Body of pancreas (tissue), 4 donors: ENCODE measurements at regions not wholly inside any gene's neighbourhood (a gene's known extent, or its start where the extent isn't known, plus 50 kb on each side); places are given as distances from the start of the nearest gene placed in this dataset.

Experiments used
- CTCF ChIP-seq, 7 experiments: fragments of 450-650 bp in 4 of 7; fragments of 200-600 bp in 3 of 7; sonication (generic) in 3 of 7; IDR thresholded peaks; one replicate each; pipeline ENCODE4 v1.5.1; 2016 to 2019; ENCODE audit warnings: antibody characterized with exemption in 7 of 7
- POLR2A ChIP-seq, 3 donors: fragments of 450-650 bp; IDR thresholded peaks; one replicate each; pipeline ENCODE4 v1.6.1; 2016; ENCODE audit warnings: antibody characterized with exemption in 3 of 3, mild to moderate bottlenecking in 2 of 3

- TF ChIP-seq CTCF (IDR thresholded peaks at IDR 0.05) (no peak), POLR2A (IDR thresholded peaks at IDR 0.05) (no peak)
Measured at GRCh38 chr4:59685626-59686025, 1514.5 kb upstream of the ADGRL3 start.
